IMR-90 (cell line): ENCODE measurements at regions not wholly inside any gene's neighbourhood (a gene's known extent, or its start where the extent isn't known, plus 50 kb on each side); places are given as distances from the start of the nearest gene placed in this dataset.

ENCODE experiments used
- CEBPB ChIP-seq: IDR thresholded peaks from 2 replicates; pipeline ENCODE4 v1.6.1; 2012; ENCODE audit warnings: low read depth, low read length, improper control_type of control experiment
- CTCF ChIP-seq: conservative IDR thresholded peaks from 2 replicates; pipeline ENCODE4 v1.5.1; 2012; ENCODE audit warnings: mild to moderate bottlenecking, low read depth, low read length, improper control_type of control experiment
- RAD21 ChIP-seq: IDR thresholded peaks from 2 replicates; pipeline ENCODE4 v1.6.1; 2012; ENCODE audit warnings: low read length, improper control_type of control experiment
- RCOR1 ChIP-seq: IDR thresholded peaks from 2 replicates; pipeline ENCODE4 v1.6.1; 2012; ENCODE audit warnings: mild to moderate bottlenecking, low read length, improper control_type of control experiment; ENCODE audit not compliant: insufficient replicate concordance

DNA sequence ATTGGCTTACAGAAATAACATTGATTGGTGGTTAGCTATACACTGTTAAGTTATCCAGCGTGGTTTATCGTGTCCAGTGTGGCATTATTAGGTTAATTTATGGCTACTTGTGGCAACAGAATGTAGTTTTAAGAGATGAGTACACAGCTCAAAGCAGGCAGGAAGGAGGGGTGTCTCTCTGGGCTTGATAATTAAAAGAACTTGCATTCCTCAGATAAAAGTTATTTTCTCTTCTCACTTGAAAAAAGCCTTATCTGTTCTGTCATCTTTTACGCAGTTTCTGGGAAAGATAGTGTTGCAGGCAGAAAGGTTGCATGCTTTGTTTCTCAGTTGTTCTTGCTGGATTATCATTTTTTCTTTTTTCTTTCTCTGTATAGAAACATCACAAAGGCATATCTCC is 154.4 kb upstream of the COL3A1 start:
- TF ChIP-seq CEBPB = no peak
- TF ChIP-seq CTCF = no peak
- no peak for TF ChIP-seq RCOR1
- no peak for TF ChIP-seq RAD21
